ENCODE measurements at regions not wholly inside any gene's neighbourhood (a gene's known extent, or its start where the extent isn't known, plus 50 kb on each side); places are given as distances from the start of the nearest gene placed in this dataset.

DNA sequence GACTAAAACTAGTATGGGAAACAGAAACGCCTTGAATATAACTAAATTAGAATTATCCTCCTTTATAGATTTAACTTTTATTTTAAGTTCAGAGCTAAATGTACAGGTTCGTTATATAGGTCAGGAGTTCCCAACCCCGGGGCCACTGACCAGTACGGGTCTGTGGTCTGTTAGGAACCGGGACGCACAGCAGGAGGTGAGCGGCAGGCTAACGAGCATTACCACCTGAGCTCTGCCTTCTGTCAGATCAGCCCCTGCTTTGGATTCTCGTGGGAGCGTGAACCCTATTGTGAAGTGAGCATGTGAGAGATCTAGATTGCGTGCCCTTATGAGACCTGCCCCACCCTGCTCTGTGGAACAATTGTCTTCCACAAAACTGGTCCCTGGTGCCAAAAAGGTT, 51.0 kb downstream of the FAT4 start:
- no peak for DNase-seq (ENCODE audit: low read depth, low spot score)

DNA sequence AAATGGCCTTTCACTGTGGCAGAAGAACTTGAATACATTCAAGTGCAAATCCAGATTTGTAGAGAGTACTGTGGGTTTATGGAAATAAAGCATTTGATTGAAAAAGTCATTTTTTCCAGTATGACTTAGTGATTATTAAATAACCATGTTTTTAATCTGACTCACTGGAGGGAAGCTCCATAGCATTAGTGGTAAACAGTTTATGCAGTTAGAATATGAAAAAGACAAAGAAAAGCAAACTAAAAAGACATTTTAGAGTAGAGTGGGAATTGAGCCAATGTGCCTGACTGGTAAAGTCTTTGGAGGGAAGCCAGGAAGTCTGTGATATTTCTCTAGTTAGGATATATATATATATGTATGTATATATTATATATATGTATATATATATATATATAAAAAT, 53.4 kb downstream of the FAT4 start:
- DNase-seq (ENCODE audit: low read depth, low spot score): no peak

DNA sequence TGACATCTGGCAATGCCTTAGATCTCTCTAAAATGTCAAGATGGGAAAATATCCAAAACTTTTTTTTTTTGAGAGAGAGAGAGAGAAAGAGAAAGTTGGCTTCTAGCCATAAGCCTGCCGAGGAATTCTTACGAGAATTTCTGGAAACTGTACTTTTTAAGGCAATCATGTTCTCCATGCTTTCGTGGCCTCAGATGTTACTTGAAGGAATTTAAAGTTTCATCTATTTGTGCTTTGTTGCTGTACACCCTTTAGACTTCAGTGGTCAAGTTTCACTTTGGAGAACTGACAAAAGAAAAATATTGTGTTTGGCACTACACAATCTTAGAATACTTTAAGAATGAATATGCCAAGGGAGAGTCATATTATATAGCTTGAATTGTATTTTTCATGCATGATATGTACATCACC, 53.9 kb downstream of the FAT4 start:
- peak; percentile 76 for DNase-seq (ENCODE audit: low read depth, low spot score)

DNA sequence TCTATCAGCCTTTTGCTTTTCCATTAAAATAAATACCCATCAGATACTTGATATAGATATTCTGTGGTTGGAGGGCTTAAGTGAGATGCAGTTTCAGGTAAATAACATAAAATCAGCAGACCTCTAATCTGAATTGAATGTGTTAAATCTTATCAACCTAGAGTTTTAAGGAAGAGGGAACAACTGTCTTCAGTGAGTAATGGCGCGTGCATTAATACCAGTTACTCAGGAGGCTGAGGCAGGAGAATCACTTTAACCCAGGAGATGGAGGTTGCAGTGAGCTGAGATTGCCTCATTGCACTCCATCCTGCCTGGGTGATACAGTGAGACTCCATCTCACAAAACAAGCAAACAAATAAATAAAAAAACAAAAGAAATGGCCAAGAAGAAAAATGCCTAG, 54.3 kb downstream of the FAT4 start:
- no peak for DNase-seq (ENCODE audit: low read depth, low spot score)

DNA sequence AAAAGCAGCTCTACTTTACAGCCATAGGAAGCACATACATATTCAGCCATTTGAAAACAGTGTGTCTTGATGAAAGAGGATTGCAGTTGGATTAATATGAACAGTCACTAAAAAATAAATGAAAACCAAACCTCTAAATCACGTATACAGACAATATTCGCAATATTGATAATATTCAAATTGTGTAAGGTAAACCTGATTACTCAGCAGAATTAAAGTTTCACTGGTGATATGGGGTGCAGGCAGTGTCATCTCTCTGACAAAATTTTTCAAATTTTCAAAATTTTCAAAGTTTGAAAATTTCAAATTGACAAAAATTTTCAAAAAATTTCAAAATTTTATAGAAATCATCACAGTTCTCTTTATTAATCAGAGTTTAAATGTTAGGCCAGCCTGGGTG, 55.7 kb downstream of the FAT4 start:
- no peak for DNase-seq (ENCODE audit: low read depth, low spot score)

DNA sequence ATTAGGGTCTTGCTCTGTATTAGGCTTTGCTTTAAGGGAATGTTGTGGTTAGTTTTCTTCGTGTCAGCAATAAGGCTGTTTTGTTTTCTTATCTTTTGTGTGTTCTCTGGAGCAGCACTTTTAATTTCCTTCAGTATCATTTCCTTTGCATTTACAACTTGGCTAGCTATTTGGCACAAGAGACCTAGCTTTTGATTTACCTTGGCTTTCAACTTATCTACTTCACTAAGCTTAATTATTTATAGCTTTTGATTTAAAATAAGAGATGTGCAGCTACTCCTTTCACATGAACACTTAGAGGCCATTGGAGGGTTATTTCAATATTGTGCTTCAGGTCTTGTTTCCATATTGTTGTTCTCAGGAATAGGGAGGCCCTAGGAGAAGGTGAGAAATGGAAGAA, 68.2 kb downstream of the FAT4 start:
- DNase-seq (ENCODE audit: low read depth, low spot score): no peak

DNA sequence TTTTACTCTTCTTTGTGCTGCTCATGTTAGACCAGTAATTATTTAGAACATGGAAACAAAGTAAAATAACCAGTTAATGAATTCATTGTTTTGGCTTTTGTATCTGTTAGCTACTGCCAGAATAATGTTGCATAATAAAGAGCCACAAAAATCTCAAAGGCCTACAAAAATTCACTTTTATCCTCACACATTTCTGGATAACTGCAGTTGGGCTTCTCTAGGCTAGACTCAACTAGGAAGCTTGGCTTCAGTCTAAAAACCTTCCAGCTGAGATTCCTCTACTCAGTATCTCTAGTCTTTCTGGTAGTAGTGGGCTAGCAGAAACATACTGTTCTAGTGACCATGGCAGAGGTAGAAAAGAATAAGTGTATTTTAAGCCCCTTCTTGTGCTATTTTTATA, 73.0 kb downstream of the FAT4 start:
- DNase-seq (ENCODE audit: low read depth, low spot score): no peak

DNA sequence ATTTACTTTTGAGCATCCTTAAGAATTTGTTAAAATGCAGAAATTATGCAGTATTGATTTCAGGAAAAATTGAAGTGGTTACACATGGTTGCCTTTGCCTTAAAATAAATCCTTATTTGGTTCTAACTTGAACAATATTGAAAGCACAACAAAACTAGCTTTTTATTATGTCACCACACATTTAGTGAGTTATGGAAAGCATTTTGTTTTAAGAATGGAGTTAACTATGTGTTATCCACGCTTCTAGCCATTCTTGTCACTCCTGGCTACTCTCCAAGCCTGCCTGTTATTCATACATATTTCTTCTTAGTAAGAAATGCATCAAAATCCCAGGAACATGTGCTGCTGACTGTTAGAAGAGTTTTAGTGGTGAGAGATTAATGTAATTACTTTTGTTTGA, 73.9 kb downstream of the FAT4 start:
- DNase-seq (ENCODE audit: low read depth, low spot score): no peak

DNA sequence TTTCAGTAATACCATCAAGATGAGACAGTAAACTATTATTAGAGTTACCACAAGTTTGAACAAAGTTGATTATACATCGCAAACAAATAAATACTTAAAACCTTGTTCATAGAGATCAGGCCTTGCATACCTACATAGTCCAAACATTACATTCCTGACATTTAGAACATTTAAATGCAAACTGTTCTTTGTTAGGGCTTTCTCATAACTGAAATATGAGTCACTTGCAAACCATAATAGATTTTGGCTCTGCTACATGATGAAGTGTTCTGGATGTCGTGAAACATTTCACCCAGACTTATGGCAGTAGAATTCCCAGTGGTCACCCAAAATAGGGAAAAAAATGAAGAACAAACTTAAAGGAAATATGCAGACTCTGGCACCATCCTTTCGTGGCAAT, 75.0 kb downstream of the FAT4 start:
- peak; percentile 46 for DNase-seq (ENCODE audit: low read depth, low spot score)

DNA sequence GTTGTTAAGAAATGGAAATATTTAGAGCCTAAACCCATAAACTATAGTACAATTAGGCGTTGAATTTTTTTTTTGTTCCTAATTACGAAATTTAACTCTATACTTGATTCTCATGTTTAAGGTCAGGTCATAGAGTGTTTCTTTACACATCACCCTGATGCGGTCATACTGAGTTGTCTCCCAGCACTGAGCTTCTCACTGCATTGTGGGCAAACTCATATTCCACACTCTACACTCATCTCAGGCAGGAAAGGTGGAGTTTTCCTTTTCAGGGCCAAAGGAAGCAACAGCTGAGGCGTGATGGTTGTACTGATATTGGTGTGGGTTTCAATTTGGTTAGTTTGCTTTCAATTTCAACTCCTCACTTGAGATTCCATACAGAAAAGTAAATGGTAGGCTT, 75.4 kb downstream of the FAT4 start:
- peak; percentile 20 for DNase-seq (ENCODE audit: low read depth, low spot score)

DNA sequence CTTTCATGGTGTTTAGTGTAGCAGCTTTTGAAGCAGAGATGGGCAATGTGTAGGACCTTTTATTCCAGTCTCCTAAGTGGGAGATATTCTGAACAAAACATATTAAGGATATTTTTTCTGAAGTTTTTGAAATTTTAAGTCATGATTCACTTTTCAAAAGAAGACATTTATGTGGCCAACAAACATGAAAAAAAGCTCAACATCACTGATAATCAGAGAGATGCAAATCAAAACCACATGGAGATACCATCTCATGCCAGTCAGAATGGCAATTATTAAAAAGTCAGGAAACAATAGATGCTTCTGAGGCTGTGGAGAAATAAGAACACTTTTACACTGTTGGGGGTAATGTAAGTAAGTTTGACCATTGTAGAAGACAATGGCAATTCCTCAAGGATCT, 76.0 kb downstream of the FAT4 start:
- no peak for DNase-seq (ENCODE audit: low read depth, low spot score)

DNA sequence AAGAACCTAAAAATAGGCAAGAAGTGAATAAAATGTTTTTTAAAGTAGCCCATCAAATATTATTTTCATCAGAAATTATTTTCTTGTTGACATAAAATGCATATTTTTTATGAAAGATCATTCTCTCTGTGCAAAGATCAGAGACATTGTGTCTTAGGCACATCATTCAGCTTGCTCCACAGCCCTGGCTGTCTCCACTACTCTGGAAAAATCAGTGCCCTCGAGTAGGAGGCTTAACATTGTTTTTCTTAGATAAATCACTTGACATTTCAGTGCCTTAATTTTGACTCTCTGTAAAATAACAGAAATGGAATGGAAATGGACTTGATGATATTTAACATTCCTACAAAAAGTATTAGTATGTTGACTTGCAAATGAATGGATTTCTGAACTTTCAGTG, 77.9 kb downstream of the FAT4 start:
- DNase-seq (ENCODE audit: low read depth, low spot score): no peak

DNA sequence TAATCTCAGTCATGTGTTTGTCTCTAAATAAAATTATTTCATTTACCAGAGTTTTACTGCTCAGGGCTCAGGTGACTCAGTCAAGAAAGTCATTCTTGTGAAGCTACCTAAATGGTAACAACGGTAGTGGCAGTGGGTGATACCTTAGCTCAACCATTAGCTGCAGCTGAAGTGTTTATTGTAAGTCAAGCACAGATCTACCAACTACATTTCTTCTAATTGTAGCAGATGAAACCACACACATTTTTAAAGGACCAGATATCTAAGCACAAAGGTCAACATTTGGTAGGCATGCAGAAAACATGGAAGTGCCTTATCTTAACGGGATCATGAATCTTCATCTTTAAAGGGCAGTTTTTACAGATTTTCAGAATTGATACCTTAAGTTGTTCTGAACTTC, 79.1 kb downstream of the FAT4 start:
- no peak for DNase-seq (ENCODE audit: low read depth, low spot score)

DNA sequence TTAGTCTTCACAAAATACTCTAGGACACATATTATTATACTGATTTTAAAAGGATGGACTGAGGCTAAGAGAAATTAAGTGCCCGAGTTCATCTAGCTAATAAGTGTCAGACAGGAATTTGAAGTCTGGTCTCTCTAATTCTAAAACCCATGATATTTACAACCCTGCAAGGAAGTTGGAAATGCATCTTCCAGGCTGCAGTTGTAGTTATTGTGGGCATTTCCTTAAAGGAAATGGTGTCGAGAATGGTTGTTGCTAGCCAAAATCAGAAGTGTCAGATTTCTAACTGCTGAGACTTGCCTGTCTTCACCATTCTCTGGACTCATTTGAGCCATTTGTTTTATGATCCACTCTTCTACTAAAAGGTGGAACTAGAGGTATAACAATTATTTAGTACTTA, 82.5 kb downstream of the FAT4 start:
- no peak for DNase-seq (ENCODE audit: low read depth, low spot score)

DNA sequence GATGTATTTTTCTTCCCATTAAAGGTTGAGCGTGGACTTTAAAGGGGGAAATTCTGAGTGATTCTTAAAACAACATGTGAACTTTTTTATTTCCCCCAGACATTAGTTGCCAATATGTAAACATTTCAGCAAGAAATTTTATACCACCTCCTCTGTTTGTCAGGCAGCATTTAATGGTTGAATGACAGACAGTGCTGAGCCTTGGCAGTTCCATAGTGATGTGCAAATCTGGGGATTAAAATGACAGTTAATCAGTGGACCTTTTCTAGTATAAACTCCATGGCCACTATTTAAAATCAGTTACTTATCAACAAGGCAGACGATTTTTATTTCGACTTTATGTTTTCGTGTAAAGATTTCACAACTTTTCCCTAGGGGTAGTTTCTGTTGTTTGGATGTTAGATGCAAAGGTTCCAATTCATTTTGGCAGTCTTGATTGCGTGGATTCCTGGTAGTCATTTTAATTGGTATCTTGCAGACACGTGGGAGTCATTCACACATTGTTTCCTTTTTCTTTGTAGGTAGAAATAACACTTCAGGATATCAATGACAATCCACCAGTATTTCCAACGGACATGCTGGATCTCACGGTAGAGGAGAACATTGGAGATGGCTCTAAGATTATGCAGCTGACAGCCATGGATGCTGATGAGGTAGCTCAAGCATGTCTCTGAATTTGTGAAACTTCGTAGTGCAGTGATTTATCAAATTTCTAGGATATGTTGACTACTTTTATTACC, 83.7 kb downstream of the FAT4 start:
- DNase-seq (ENCODE audit: low read depth, low spot score): no peak

DNA sequence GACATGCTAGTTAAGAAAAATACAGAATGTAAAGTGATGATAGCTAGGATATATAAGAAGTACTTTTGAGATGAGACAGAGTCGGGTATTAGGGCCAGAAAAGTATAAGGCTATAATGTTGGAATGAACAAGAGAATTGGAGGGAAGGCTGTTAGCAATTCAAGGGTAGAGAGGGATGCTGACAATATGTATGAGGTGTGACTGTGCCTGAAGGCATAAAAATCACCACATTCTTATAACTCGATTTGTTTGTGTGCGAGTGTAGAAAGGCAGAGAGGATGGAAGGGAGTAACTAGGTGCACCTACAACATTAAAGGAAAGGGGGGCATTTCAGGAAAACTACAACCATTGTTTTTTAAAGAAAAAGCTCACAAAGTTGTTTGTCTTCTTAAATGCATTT, 86.0 kb downstream of the FAT4 start:
- DNase-seq (ENCODE audit: low read depth, low spot score): no peak

DNA sequence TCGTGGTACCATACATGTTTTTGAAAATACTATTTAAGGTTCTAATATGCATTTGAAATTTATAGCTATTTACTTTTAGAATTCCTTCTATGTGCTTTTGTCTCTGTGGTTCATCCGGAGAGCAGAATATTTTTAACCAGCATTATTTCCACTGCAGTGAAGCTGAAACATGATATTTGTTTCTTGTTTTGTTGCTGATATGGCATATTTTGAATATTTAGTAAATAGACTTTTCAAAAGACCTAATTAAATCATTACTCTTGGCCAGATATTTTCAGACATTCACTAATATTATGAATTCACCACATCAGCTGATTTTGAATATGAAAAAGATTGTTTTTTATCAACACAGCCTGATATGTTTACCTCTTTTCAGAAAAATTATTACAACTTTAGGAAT, 87.0 kb downstream of the FAT4 start:
- DNase-seq (ENCODE audit: low read depth, low spot score): no peak

DNA sequence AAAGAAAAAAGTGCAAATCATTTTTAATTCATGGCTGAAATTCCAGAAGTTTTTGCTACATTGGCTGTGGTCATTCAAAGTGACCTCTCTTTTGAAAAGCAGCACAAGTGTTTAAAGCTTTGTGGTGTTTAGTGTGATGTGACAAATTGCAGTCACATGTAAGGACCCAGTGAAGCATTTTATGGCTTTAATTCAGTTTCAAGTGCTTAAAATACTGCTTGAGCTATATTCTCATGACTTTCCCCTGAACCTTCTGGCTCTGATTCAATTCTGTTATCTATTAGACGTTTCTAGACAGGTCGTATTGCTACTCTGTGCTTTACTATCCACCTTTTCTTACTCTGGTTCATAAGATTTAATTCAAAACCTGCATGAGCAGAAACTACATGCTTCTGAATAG, 105.8 kb downstream of the FAT4 start:
- no peak for DNase-seq (ENCODE audit: low read depth, low spot score)

DNA sequence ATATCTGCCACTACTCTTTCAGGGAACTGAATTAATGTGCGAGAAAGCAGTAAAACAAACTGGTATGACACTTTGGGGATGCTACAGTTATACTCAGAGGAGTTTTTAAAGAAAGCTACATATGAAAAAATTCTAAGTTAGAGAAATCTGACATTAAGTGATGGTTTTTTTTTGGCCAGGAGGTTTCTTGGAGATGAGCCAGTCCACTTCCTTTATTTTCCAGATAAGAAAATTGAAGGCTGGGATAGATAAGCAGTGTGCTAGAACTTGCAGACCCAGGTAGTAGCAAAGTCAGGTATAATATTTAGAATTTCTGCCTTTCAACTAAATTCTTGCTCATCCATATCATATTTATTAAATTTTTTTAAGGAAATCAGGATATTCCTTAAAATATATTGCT, 106.8 kb downstream of the FAT4 start:
- DNase-seq (ENCODE audit: low read depth, low spot score): no peak

DNA sequence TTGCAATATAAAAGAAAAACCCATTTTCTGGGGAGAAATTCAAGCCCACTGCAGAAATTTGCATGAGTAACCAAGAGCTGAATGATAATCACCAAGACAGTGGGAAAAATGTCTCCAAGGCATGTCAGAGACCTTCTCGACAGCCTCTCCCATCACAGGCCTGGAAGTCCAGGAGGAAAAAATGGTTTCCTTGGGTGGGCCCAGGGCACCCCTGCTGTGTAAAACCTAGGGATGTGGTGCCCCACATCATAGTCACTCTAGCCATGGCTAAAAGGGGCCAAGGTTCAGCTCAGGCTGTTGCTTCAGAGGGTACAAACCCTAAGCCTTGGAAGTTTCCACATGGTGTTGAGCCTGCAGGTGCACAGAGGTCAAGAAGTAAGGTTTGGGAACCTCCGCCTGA, 108.4 kb downstream of the FAT4 start:
- DNase-seq (ENCODE audit: low read depth, low spot score): no peak

DNA sequence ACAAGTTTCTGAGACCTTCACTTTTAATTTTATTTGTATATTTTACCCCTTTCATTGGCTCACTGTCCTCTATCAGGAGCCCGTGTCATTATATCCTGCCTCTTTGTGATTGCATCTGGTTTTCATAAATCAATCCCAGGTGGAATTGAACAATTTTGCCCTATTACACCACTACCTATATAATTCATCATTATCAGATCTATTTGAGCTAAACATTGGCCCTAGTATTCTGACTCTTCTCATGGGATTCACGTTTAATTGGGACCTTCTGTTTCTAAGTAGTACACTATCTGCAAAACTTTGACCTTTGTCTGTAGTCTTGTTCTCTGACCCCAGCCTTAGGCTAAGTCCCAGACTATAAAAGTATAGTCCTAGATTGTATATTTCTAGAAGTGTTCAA, 114.1 kb downstream of the FAT4 start:
- no peak for DNase-seq (ENCODE audit: low read depth, low spot score)

DNA sequence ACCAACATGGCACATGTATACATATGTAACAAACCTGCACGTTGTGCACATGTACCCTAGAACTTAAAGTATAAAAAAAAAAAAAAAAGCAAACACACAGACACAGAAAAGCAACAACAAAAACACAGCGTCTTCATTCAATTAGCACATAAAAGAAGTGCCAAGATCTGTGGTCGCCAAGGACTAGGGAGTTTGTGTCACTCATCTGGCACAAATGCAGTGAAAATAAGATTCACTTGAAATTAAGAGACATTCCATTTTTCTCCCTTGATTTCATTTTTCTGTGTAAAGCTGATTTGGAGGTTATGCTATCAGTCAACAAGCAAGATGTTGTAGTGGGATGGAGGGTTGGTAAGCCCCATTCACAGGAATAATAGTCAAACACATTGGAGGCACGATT, 115.3 kb downstream of the FAT4 start:
- DNase-seq (ENCODE audit: low read depth, low spot score): no peak

DNA sequence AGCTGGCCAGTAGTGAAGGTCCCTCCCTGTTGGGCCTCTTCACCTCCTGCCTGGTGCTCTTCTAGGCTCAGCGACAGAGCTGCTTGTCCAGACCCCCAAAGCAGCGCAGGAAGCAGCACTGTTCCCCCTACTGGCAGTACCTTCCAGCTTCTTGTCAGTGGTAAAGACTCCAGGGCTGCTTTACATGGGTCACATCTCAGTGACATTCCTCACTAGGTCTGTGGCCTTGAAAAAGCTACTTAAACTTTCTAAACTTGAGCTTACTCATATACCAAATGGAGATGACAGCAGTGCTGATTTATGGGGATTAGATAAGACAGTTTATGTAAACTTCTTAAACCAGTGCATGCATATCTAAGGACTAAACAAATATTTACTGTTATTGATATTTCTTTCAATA, 117.3 kb downstream of the FAT4 start:
- no peak for DNase-seq (ENCODE audit: low read depth, low spot score)

DNA sequence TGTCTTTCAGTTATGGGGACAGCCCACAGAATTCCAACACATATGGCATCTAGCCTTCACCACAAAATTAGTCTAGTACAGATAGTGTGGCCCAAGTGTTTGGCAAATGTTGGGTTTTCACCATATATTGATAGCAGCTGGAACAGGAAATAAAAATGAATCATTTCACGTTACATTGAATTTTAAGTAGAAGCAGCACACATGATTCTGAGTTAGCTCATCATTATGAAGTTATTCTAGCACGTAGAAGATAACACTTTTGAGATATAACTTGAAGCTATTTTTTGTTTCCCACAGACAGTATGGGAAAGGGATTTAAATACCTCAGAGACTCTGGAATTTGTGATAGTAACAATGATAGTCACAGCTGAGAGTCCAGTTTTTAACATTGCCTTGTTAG, 118.7 kb downstream of the FAT4 start:
- DNase-seq (ENCODE audit: low read depth, low spot score): no peak
